ENCODE measurements at regions not wholly inside any gene's neighbourhood (a gene's known extent, or its start where the extent isn't known, plus 50 kb on each side); places are given as distances from the start of the nearest gene placed in this dataset.

DNA sequence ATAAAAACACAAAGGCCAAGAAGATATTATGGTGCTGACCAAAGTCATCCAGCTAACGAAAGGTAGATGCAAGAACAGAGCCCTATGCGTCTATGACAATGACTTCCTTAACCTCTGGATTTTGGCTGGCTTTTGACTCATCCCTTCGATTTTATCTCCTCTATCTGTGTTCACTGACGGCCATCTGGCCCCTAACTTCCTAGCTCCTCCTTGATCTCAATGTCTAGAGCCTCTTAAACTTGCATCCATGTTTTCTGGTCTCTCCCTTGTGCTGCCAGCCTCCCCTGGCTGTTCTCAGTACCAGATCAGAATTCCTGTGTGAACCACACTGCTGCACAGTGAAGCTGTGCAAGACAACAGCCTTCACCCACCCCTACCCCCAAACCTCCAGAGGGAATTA, 452.9 kb downstream of the UTRN start:
- DNase-seq = no peak

DNA sequence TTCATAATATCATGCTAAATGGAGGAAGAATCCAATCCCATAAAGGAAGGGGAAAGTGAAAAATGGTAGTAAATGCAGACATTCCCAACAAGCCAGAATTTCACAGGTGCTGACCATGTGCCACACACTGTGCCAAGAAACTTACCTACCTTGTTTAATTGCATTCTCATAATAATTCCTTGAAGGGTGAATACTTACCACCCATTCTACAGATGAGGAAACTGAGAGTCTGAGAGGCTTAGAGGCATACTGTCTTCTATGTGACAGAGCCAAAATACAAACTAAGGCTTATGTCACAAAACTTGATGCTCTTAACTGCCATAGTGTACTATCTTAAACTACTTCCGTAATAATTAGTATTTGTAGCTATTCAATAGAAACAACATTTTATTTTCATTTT, 454.7 kb downstream of the UTRN start:
- DNase-seq = no peak

- DNase-seq = no peak
Measured at GRCh38 chr6:144741659-144742058, 456.5 kb downstream of the UTRN start.

DNA sequence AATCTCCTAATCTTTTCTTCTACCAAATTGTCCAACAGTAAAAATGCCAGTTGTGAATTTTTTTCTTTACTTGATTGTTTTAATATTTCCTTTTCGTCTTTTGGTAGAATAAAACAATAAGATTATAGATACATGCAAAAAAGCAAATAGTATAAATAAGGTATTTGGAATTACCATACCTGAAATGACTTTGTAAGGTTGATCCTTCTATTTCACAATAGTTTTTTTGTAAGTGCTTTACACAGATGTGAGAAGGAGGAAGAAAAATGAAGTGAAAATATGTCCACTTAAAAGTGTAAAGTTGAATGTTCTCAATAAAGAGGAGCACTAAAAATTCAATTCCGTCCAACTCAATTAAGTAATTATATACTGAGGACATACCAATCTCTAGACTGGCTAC, 457.6 kb downstream of the UTRN start:
- no peak for DNase-seq

- DNase-seq = no peak
Measured at GRCh38 chr6:144744720-144745119, 459.6 kb downstream of the UTRN start.

DNA sequence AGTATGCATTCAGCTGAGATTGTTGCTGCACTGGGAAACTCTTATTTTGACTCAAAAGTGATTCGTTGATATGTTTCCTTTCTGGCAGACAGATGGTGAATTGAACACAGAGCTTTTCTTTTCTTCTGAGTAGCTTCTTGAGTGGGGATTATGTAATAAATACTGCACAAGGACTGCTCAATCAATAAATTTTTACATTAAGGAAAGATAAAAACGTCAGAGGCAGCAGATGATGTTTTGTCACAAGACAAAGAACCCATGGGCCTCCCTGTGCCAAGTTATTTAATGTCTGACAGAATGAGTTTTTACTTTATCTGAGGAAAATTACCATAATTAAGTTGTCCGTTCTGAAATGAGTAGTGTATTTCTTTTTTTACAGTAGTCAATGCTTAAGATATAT, 460.3 kb downstream of the UTRN start:
- no peak for DNase-seq

DNA sequence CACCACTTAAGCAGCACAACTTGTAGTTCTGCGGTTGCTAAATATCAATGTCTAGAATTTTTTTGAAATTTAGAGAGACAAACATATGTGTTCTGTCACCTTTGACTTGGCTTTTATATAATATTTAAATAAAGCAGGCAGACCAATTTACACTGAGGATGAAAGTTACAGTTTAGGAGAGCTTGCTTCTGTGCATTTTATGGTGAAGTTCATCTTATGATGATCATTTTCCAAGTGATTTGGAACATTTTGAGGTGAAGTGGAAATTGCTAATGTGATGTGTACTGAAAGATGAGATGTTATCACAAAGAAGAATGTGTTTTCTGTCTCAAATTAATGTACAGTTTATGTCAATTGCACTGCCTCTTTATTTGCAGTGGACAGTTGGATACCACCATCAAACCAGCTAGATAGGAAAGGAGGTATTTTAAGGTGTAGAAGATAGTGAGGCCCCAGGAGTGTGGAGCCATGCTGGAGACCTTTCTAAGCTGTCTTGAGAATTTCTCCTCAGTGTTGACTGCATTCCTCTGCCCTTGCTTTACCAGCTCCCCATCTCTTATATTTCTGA, 461.9 kb downstream of the UTRN start:
- no peak for DNase-seq

DNA sequence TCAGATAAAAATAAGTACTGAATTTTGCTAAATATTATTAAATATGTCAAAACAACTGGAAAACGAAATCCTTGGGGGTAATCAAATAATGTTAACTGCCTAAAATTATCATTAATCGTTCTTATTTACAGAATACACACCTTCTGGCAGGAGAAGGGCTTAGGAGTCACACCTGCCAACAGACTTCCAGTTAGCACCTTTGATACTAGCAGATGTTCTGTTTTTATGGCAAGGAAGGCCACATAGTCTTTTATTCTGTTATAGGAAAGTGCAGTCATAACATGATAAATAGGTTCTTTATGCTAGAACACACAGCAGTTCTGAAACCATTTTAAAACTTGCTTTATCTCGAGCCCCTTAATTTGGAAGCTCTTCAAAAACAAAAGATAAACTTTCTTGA, 464.1 kb downstream of the UTRN start:
- DNase-seq = no peak

GRCh38 chr6:144753023-144753705, 468.0 kb downstream of the UTRN start:
- no peak for DNase-seq

GRCh38 chr6:144756469-144756868, 471.3 kb downstream of the UTRN start:
- no peak for DNase-seq

DNA sequence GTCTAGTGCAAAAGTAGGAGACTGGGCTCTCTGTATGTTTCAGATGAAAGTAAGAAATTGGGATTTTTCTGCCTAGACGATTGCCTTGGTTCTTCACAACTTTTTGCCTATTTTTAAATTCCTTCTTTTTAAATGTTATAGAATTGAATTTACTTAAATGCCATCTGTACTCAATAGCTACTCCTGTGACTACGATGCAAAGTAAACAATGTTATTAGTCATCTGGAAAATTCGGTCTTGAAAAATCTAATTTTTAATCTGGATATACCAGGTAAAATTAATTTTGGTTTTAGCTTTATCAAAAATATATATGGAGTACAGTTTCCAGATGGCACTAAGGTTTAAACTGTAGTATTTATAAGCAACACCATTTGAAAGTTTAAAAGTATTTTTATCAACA, 472.2 kb downstream of the UTRN start:
- no peak for DNase-seq

- DNase-seq = no peak
Measured at GRCh38 chr6:144757730-144758129, 472.6 kb downstream of the UTRN start.

- no peak for DNase-seq
Measured at GRCh38 chr6:144758602-144759001, 473.5 kb downstream of the UTRN start.

GRCh38 chr6:144762469-144762868, 477.3 kb downstream of the UTRN start:
- DNase-seq = no peak

DNA sequence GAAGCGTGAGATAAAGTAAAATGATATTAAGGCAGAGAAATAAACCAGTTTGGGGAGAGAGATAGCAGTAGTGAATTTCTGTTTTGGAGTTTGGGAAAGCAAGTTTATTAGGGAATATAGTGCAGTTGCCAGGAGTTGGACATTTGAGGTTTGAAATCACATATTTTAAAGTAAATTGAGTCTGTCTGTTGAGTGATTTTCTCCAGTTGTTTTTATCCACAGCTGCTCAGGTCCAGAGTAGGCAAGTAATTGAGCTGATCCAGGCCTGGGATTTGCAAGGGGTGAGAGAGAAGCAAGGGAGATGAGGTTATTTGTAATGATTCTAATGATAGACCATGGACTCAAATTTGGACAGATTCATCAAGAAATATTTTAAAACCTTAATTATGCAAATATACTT, 481.9 kb downstream of the UTRN start:
- no peak for DNase-seq

DNA sequence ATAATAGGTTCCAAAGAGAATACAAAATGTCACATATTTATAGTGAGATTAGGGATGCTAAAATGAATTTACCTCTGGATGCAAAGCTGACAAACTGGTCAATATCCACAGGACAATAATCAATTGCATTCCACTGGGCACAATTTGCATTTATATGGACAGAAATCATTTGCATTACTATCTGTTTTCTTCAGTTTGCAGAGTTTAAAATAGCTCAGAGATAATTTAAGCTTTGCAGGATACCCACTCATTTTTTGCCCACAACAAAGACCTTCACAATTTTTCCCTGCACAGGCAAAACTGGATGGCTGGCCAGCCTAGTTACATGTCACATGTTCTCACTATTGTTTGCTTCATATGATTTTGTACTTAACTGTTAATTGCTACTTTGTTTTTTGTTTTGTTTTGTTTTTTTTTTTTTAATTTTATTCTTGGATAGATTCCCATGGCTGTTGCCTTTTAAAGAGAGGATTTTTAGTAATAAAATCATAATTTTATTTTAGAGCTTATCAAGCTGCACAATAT, 483.5 kb downstream of the UTRN start:
- no peak for DNase-seq

GRCh38 chr6:144769142-144769541, 484.0 kb downstream of the UTRN start:
- no peak for DNase-seq

- no peak for DNase-seq
Measured at GRCh38 chr6:144776031-144776819, 491.1 kb downstream of the UTRN start.

GRCh38 chr6:144777249-144777648, 492.1 kb downstream of the UTRN start:
- DNase-seq = no peak

DNA sequence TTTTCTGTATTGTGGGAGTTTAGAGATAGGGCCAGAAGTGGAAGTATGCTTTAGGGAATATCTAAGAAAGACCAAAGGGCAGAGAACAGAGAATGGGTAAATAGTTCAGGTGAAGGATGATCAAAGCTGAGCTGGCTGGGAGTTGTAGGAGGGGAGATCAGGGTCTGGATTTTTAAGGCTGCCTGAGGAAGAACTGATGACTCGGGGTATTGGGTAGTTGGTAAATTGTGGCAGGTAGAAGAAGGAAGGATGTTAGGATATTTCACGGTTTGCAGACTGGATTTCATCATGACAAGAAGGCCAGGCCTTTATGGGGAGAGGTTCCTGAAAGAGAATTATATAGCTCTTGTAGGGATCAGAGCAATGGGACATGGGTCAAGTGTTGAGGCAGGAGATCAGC, 492.9 kb downstream of the UTRN start:
- DNase-seq = no peak

DNA sequence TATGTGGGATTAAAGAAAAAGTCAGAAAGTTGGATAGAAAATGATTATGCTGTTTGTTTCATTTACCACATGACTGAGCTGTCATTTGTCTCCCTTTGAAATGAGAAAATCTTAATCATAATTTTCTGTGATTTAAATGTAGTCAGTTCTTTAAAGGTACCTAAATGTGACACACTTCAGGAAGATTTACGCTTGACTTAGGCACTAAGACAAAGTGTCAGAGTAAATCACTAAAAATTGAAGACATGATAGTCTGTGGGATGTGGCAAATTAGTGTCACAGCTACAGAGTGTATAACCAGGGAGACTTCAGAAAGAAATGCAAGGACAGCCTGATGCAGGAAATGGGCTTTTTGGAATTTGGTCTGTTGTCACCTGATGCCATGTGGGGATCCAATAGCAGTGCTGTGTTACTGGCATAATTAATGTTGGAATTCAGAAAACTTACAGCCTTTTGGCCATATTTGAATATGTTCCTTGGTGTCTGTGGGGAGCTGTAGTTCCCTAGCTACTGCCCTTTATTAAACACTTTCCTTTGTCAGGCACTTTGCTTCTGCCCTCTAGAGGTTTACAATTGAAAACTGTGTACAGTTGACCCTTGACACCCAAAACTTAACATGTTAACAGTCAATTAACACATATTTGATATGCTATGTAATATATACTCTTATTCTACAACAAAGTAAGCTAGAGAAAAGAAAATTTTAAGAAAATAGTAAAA, 493.8 kb downstream of the UTRN start:
- DNase-seq = no peak

- DNase-seq = no peak
Measured at GRCh38 chr6:144781836-144782235, 496.7 kb downstream of the UTRN start.

GRCh38 chr6:144782634-144783033, 497.5 kb downstream of the UTRN start:
- DNase-seq = no peak
